T-cell (primary cell): ENCODE measurements at regions not wholly inside any gene's neighbourhood (a gene's known extent, or its start where the extent isn't known, plus 50 kb on each side); places are given as distances from the start of the nearest gene placed in this dataset.

Experiments used
- ATAC-seq, 4 experiments: fragments of 200-7000 bp in 3 of 4; fragments of 150-1000 bp in 1 of 4; cut with Tn5 transposase; replicated peaks in 1 of 4; 1 replicate in 3 of 4; 2 replicates in 1 of 4; pipeline ENCODE4 v1.10.0; 2021; ENCODE audit warnings: moderate library complexity in 3 of 4, mild to moderate bottlenecking in 2 of 4, moderate number of reproducible peaks in 1 of 4
- CTCF ChIA-PET, 2 donors: fragments of 300-600 bp; sonication (Branson Sonifier 250); formaldehyde crosslinking; loops; one replicate each; lab custom pipeline; 2022; ENCODE audit warnings: antibody characterized with exemption in 2 of 2; lab: Charles Lee
- POLR2A ChIA-PET, 2 donors: fragments of 300-600 bp; sonication (Branson Sonifier 250); formaldehyde crosslinking; loops; one replicate each; lab custom pipeline; 2022; ENCODE audit warnings: antibody characterized with exemption in 2 of 2; lab: Charles Lee
- DNase-seq, 35 experiments: peaks; one replicate each; pipeline versions ENCODE4 v3.0.0 to v3.0.0-alpha.2; 2013 to 2023
- H3K27ac ChIP-seq: one replicate; pipeline ENCODE4 v1.5.1; 2013; ENCODE audit warnings: low read length
- H3K27me3 ChIP-seq, 2 experiments: replicated peaks in 1 of 2; 1 replicate in 1 of 2; 2 replicates in 1 of 2; pipeline versions ENCODE4 v1.6.1 to v1.7.0; 2013; ENCODE audit warnings: low read length in 1 of 2, mixed read lengths in 1 of 2; ENCODE audit not compliant: control insufficient read depth in 2 of 2, insufficient read depth in 2 of 2; ENCODE audit errors: extremely low read depth in 1 of 2
- H3K36me3 ChIP-seq, 2 donors: 1 replicate in 1 of 2; 2 replicates in 1 of 2; pipeline versions ENCODE4 v1.6.1 to v1.7.0; 2013; ENCODE audit warnings: low read length in 1 of 2; ENCODE audit not compliant: control insufficient read depth in 2 of 2, insufficient read depth in 1 of 2; ENCODE audit errors: extremely low read depth in 1 of 2
- H3K4me1 ChIP-seq, 2 experiments: 1 replicate in 1 of 2; 2 replicates in 1 of 2; pipeline versions ENCODE4 v1.6.1 to v1.7.0; 2013; ENCODE audit warnings: low read length in 2 of 2, mixed read lengths in 1 of 2; ENCODE audit not compliant: insufficient read depth in 2 of 2, control insufficient read depth in 1 of 2; ENCODE audit errors: extremely low read depth in 1 of 2
- H3K4me3 ChIP-seq, 2 donors: 1 replicate in 1 of 2; 2 replicates in 1 of 2; pipeline versions ENCODE4 v1.5.1 to v1.7.0; 2013; ENCODE audit warnings: mild to moderate bottlenecking in 2 of 2, low read length in 1 of 2, moderate library complexity in 1 of 2; ENCODE audit not compliant: control insufficient read depth in 1 of 2; ENCODE audit errors: extremely low read depth in 1 of 2
- H3K9me3 ChIP-seq: 2 replicates; pipeline ENCODE4 v1.7.0; 2013
- H3K27ac Mint-ChIP-seq, 2 donors: one replicate each; pipeline ENCODE4 v1.8.0; 2020 to 2021; ENCODE audit warnings: mild to moderate bottlenecking in 2 of 2, mixed read lengths in 2 of 2
- H3K27me3 Mint-ChIP-seq, 2 donors: one replicate each; pipeline ENCODE4 v1.8.0; 2021 to 2022; ENCODE audit warnings: mixed read lengths in 2 of 2
- H3K36me3 Mint-ChIP-seq: one replicate; pipeline ENCODE4 v1.8.0; 2021; ENCODE audit warnings: mixed read lengths
- H3K4me1 Mint-ChIP-seq, 3 donors: one replicate each; pipeline ENCODE4 v1.8.0; 2020 to 2022; ENCODE audit warnings: mixed read lengths in 3 of 3, mild to moderate bottlenecking in 1 of 3
- H3K4me3 Mint-ChIP-seq, 3 donors: one replicate each; pipeline ENCODE4 v1.8.0; 2020 to 2022; ENCODE audit warnings: mild to moderate bottlenecking in 3 of 3, mixed read lengths in 3 of 3, moderate library complexity in 3 of 3
- H3K9me3 Mint-ChIP-seq, 3 donors: one replicate each; pipeline ENCODE4 v1.8.0; 2020 to 2022; ENCODE audit warnings: mixed read lengths in 3 of 3
- WGBS: methylation state at CpG from one replicate; pipeline ENCODE4 v1.1.5; 2013; ENCODE audit warnings: missing lambda C conversion rate; ENCODE audit not compliant: insufficient coverage; 5-methylcytosine and 5-hydroxymethylcytosine counted together

GRCh38 chr4:141783770-141784169 is 147.4 kb downstream of the IL15 start:
- no peak for DNase-seq
- ChIA-PET CTCF (no interaction called here), POLR2A (no interaction called here)
- no peak overlapping the region for H3K27ac ChIP-seq
- Mint-ChIP-seq H3K4me3 (no peak overlapping the region), H3K36me3 (no peaks in the 10 kb centered on the region), H3K9me3 (no peaks in the 10 kb centered on the region), H3K27ac (no peak overlapping the region), H3K27me3 (no peaks in the 10 kb centered on the region), H3K4me1 (no peaks in the 10 kb centered on the region)
- no peak for ATAC-seq
- H3K4me3 ChIP-seq: no peak overlapping the region
- H3K4me1 ChIP-seq: no peaks in the 10 kb centered on the region
- H3K9me3 ChIP-seq: no peaks in the 10 kb centered on the region
- no peaks in the 10 kb centered on the region for H3K27me3 ChIP-seq
- no peaks in the 10 kb centered on the region for H3K36me3 ChIP-seq

GRCh38 chr4:141786946-141787345 is 150.6 kb downstream of the IL15 start:
- H3K4me1 ChIP-seq: no peaks in the 10 kb centered on the region
- CTCF ChIA-PET: no interaction called here
- Mint-ChIP-seq H3K4me1 (no peaks in the 10 kb centered on the region), H3K9me3 (no peaks in the 10 kb centered on the region), H3K27me3 (no peaks in the 10 kb centered on the region), H3K36me3 (no peaks in the 10 kb centered on the region), H3K4me3 (no peak overlapping the region), H3K27ac (no peak overlapping the region)
- H3K36me3 ChIP-seq: no peaks in the 10 kb centered on the region
- H3K4me3 ChIP-seq: no peak overlapping the region
- POLR2A ChIA-PET: no interaction called here
- H3K9me3 ChIP-seq: no peaks in the 10 kb centered on the region
- DNase-seq (no peak), ATAC-seq (no peak)
- H3K27ac ChIP-seq: no peak overlapping the region
- no peaks in the 10 kb centered on the region for H3K27me3 ChIP-seq

GRCh38 chr4:141788169-141788915 is 152.0 kb downstream of the IL15 start:
- Mint-ChIP-seq H3K27me3 (no peaks in the 10 kb centered on the region), H3K9me3 (no peaks in the 10 kb centered on the region), H3K4me1 (no peaks in the 10 kb centered on the region), H3K4me3 (no peak overlapping the region), H3K36me3 (no peaks in the 10 kb centered on the region), H3K27ac (no peak overlapping the region)
- POLR2A ChIA-PET: interaction anchor here in 1 of 2 donors (0.6 kb wide), 1 partner anchor 1241 kb away, joined by 3 read pairs; no protein-coding TSS in a partner anchor
- 60% methylated on average over 1 of the region's 4 CpGs for WGBS
- DNase-seq (no peak), ATAC-seq (no peak)
- Histone ChIP-seq H3K27ac (no peak overlapping the region), H3K27me3 (no peaks in the 10 kb centered on the region), H3K36me3 (no peaks in the 10 kb centered on the region), H3K4me1 (no peaks in the 10 kb centered on the region), H3K9me3 (no peaks in the 10 kb centered on the region), H3K4me3 (no peak overlapping the region)
- CTCF ChIA-PET: no interaction called here

- ChIA-PET POLR2A (no interaction called here), CTCF (no interaction called here)
- 67% methylated on average over 1 of the region's 4 CpGs for WGBS
Observed at GRCh38 chr4:141789716-141790115, 153.3 kb downstream of the IL15 start.

GRCh38 chr4:141792164-141792563 is 155.8 kb downstream of the IL15 start:
- H3K4me3 Mint-ChIP-seq: no peak overlapping the region
- H3K27me3 Mint-ChIP-seq: no peaks in the 10 kb centered on the region
- H3K27ac ChIP-seq: no peak overlapping the region
- DNase-seq (no peak), ATAC-seq (no peak)
- H3K36me3 Mint-ChIP-seq: no peaks in the 10 kb centered on the region
- no peaks in the 10 kb centered on the region for H3K27me3 ChIP-seq
- H3K4me1 Mint-ChIP-seq: no peaks in the 10 kb centered on the region
- H3K27ac Mint-ChIP-seq: no peak overlapping the region
- POLR2A ChIA-PET: no interaction called here
- no peaks in the 10 kb centered on the region for H3K9me3 ChIP-seq
- H3K36me3 ChIP-seq: no peaks in the 10 kb centered on the region
- CTCF ChIA-PET: no interaction called here
- no CpG with 5 or more reads among the region's 2 CpGs for WGBS
- H3K4me3 ChIP-seq: no peak overlapping the region
- no peaks in the 10 kb centered on the region for H3K9me3 Mint-ChIP-seq
- no peaks in the 10 kb centered on the region for H3K4me1 ChIP-seq

More at GRCh38 chr4:141789716-141790115, 153.3 kb downstream of the IL15 start:
- no peaks in the 10 kb centered on the region for H3K9me3 ChIP-seq
- ATAC-seq (no peak), DNase-seq (no peak)
- H3K27ac ChIP-seq: no peak overlapping the region
- no peaks in the 10 kb centered on the region for H3K4me1 ChIP-seq
- H3K27ac Mint-ChIP-seq: no peak overlapping the region
- H3K36me3 Mint-ChIP-seq: no peaks in the 10 kb centered on the region
- H3K36me3 ChIP-seq: no peaks in the 10 kb centered on the region
- no peaks in the 10 kb centered on the region for H3K27me3 ChIP-seq
- H3K4me1 Mint-ChIP-seq: no peaks in the 10 kb centered on the region
- no peak overlapping the region for H3K4me3 ChIP-seq
- H3K27me3 Mint-ChIP-seq: no peaks in the 10 kb centered on the region
- no peaks in the 10 kb centered on the region for H3K9me3 Mint-ChIP-seq
- H3K4me3 Mint-ChIP-seq: no peak overlapping the region

- Mint-ChIP-seq H3K4me3 (no peak overlapping the region), H3K36me3 (no peaks in the 10 kb centered on the region), H3K9me3 (no peaks in the 10 kb centered on the region), H3K27ac (no peak overlapping the region), H3K27me3 (peaks cover 0 to 2% of the 10 kb centered on the region in 2 donors), H3K4me1 (no peaks in the 10 kb centered on the region)
- H3K4me1 ChIP-seq: no peaks in the 10 kb centered on the region
- ATAC-seq (no peak), DNase-seq (no peak)
- 100% methylated on average over 1 of the region's 2 CpGs for whole genome bisulfite sequencing
- H3K4me3 ChIP-seq: no peak overlapping the region
- H3K9me3 ChIP-seq: no peaks in the 10 kb centered on the region
- H3K36me3 ChIP-seq: no peaks in the 10 kb centered on the region
- H3K27me3 ChIP-seq: no peaks in the 10 kb centered on the region
- H3K27ac ChIP-seq: no peak overlapping the region
- CTCF ChIA-PET: no interaction called here
- POLR2A ChIA-PET: interaction anchor here (0.5 to 0.6 kb wide), 2 partner anchors 35 to 1966 kb away, joined by 3 read pairs; no protein-coding TSS in a partner anchor
Observed at GRCh38 chr4:141797966-141798365, 161.6 kb downstream of the IL15 start.

- CTCF ChIA-PET: no interaction called here
- Mint-ChIP-seq H3K27ac (no peak overlapping the region), H3K27me3 (peaks cover 0 to 4% of the 10 kb centered on the region in 2 donors), H3K9me3 (no peaks in the 10 kb centered on the region), H3K4me1 (no peaks in the 10 kb centered on the region), H3K4me3 (no peak overlapping the region), H3K36me3 (no peaks in the 10 kb centered on the region)
- no peaks in the 10 kb centered on the region for H3K27me3 ChIP-seq
- POLR2A ChIA-PET: no interaction called here
- no peak overlapping the region for H3K4me3 ChIP-seq
- H3K4me1 ChIP-seq: no peaks in the 10 kb centered on the region
- H3K9me3 ChIP-seq: no peaks in the 10 kb centered on the region
- ATAC-seq (no peak), DNase-seq (no peak)
- H3K27ac ChIP-seq: no peak overlapping the region
- WGBS: no CpG with 5 or more reads among the region's 3 CpGs
- no peaks in the 10 kb centered on the region for H3K36me3 ChIP-seq
Observed at GRCh38 chr4:141801558-141801957, 165.2 kb downstream of the IL15 start.
